HL-60 (cell line): ENCODE measurements at regions not wholly inside any gene's neighbourhood (a gene's known extent, or its start where the extent isn't known, plus 50 kb on each side); places are given as distances from the start of the nearest gene placed in this dataset.

Experiments
- DNase-seq, 2 experiments: peaks; one replicate each; pipeline ENCODE4 v3.0.0-alpha.2; 2010 to 2020; ENCODE audit warnings: low read depth in 1 of 2, low spot score in 1 of 2
- H3K27ac ChIP-seq: fragments of 250-450 bp; sonication (Bioruptor Pico); replicated peaks from 2 replicates; pipeline ENCODE4 v1.5.1; 2020; ENCODE audit warnings: mild to moderate bottlenecking, moderate library complexity
- H3K27me3 ChIP-seq: fragments of 250-450 bp; sonication (Bioruptor Pico); 2 replicates; pipeline ENCODE4 v1.5.1; 2021; ENCODE audit warnings: mild to moderate bottlenecking, moderate library complexity; ENCODE audit not compliant: insufficient read depth, poor library complexity, severe bottlenecking
- H3K4me3 ChIP-seq: replicated peaks from 2 replicates; pipeline ENCODE4 v1.5.1; 2011; ENCODE audit warnings: mild to moderate bottlenecking, control low read depth, low read length; ENCODE audit not compliant: insufficient read depth
- CTCF ChIP-seq: IDR thresholded peaks from one replicate; pipeline ENCODE4 v1.5.1; 2011; ENCODE audit warnings: low read length, control low read depth, inconsistent platforms; ENCODE audit not compliant: insufficient read depth
- GABPA ChIP-seq: IDR thresholded peaks from 2 replicates; pipeline ENCODE4 v1.6.1; 2012; ENCODE audit warnings: low read depth
- POLR2AphosphoS5 ChIP-seq: IDR thresholded peaks from 2 replicates; pipeline ENCODE4 v1.6.1; 2012; ENCODE audit warnings: low read depth
- REST ChIP-seq: IDR thresholded peaks from 2 replicates; pipeline ENCODE4 v1.6.1; 2012; ENCODE audit warnings: low read depth; ENCODE audit not compliant: insufficient replicate concordance
- SPI1 ChIP-seq: IDR thresholded peaks from 2 replicates; pipeline ENCODE4 v1.6.1; 2012; ENCODE audit warnings: low read depth, mild to moderate bottlenecking, borderline replicate concordance

GRCh38 chr5:111603446-111603827, 91.1 kb upstream of the STARD4 start:
- TF ChIP-seq GABPA (no peak), REST (no peak), CTCF (no peak), POLR2AphosphoS5 (no peak), SPI1 (no peak)
- DNase-seq: no peak
- Histone ChIP-seq H3K4me3 (no peak overlapping the region), H3K27ac (no peak overlapping the region), H3K27me3 (no peaks in the 10 kb centered on the region)

GRCh38 chr5:111602817-111603445, 90.6 kb upstream of the STARD4 start:
- TF ChIP-seq GABPA (no peak), SPI1 (no peak), REST (no peak), POLR2AphosphoS5 (no peak), CTCF (no peak)

GRCh38 chr5:111598996-111599395, 86.7 kb upstream of the STARD4 start:
- DNase-seq: no peak
- H3K27me3 ChIP-seq: no peaks in the 10 kb centered on the region
- H3K4me3 ChIP-seq: no peak overlapping the region
- H3K27ac ChIP-seq: no peak overlapping the region
- TF ChIP-seq SPI1: no peak
- TF ChIP-seq GABPA: no peak
- no peak for TF ChIP-seq POLR2AphosphoS5
- TF ChIP-seq CTCF: no peak
- no peak for TF ChIP-seq REST

More at GRCh38 chr5:111602817-111603445, 90.6 kb upstream of the STARD4 start:
- Histone ChIP-seq H3K4me3 (no peak overlapping the region), H3K27ac (no peak overlapping the region), H3K27me3 (no peaks in the 10 kb centered on the region)
- DNase-seq: no peak
